ENCODE measurements at regions not wholly inside any gene's neighbourhood (a gene's known extent, or its start where the extent isn't known, plus 50 kb on each side); places are given as distances from the start of the nearest gene placed in this dataset.

GRCh38 chr4:20532871-20533870, 167.1 kb upstream of the PACRGL start:
- DNase-seq: no peak

- DNase-seq: no peak
Observed at GRCh38 chr4:20538905-20539304, 161.4 kb upstream of the PACRGL start.

DNA sequence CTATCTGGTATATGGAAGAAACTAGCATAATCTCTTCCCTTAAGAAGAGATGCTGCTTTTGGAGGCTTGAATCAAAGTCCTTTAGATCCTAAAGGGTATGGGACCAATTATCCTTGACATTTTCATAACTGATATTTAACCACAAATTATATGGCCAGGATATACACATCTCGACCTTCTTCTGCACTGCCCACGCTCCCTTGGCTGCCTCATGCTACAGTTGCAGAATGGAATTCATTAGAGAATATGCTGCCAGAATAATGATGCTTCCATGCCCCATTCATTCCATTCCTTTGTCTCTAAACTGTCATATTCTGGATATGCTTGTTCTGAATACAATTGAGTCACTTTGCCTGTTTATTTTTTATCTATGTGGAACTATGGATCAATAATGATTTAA, 157.1 kb upstream of the PACRGL start:
- no peak for DNase-seq

- DNase-seq: peak; percentile 33
Observed at GRCh38 chr4:20544645-20545044, 155.6 kb upstream of the PACRGL start.

DNA sequence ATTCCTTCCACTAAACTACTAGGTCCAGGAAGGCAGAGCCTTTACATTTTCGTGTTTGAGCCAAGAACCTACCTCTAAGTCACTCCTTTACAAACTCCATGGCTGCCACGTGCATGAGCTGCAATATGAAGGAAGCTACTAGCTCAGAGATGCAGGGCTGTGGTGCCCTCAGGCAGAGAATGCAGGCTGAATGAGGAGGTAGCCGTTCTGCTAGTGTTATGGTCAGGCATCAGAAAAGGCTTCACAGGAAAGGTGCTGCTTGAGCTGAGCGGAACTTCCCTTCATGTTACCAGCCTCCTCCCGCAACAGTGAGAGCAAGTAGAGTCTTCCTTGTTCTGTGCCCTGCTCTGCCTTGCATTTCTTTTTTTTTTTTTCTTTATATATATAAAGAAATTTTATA, 148.3 kb upstream of the PACRGL start:
- no peak for DNase-seq

DNA sequence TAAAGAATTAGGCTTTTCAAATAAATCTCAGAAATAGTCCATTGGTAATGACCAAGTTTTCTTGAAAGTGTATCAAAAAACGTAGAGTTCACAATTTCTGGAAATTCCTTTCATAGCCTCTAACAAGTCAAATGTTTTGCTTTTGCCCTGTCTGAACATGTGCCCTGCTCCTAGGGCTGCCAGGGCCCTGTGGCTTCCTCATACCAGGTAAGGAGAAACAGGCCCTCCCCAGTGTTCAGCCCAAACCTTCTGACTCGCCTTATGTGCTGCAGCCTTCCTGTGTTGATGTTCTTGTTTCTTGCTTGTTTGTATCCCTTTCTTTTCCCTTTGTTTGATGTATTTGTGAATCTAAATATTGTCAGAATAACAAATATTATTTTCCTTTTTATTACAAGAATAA, 146.1 kb upstream of the PACRGL start:
- DNase-seq: no peak

DNA sequence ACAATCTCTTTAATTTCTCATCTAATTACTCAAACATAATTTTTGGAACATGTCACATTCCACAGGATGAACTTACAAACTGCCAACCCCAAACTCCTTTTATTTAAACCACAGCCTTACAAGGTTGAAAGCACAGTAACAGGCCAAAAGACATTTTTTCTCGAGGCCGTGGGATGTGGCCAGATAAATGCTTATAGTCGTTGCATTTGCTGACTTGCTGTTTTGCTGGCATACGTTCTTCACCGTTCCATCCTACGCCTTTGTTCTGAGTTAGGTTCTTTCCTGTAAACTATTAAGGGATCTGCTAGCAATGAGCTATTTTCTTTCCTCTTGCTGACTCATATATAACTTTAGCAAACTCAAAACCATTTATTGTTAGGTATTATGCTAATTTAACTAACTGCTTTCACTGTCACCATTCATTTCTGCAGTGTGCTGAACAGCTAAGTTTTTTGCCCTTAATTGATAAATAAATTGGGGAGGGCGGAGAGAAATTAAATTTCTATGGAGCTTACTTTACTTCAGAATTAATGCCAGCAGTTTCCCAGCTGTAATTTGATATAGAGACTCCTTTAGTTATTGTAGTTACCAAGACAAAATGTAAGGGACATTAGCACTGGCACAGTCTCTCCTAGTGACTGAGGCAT, 135.1 kb upstream of the PACRGL start:
- no peak for DNase-seq

GRCh38 chr4:20570981-20571715, 129.1 kb upstream of the PACRGL start:
- DNase-seq: no peak

- no peak for DNase-seq
Observed at GRCh38 chr4:20572976-20573375, 127.3 kb upstream of the PACRGL start.

DNA sequence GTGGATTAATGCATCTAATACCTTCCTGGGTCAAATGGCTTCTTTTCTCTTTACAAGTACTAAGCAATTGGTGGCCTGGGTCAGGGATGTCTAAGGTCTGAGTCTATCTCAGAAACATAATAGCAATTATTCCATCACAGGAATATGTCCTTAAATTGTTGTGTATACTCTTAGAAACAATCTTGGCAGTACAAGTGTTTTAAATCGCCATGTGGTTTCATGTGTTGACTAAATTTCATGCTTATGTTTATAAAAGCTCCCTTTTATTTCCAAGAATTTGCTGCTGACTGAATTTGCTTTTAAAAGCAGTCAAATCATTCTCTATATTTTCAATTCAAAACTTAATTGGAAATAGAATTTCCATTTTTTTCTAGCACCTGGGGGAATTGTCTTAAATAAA, 125.3 kb upstream of the PACRGL start:
- DNase-seq: no peak

DNA sequence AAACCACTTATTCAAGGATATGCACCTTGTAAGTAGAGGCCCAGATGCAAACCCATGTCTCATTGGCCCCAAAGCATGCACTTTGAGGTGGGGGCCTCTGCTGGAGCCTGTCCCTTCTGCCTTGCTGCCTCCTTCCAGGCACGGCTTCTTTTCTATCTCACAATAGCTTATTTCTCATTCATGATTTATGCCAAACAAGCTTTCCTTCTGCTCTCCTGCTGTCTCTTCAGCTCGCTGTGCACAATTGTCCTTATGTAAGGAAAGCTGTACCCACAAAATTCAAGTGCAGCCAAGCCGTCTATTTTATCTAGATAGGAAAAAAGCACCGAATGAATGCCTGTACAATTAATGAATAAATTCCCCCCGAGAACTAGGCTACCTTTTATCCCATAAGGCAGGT, 124.8 kb upstream of the PACRGL start:
- no peak for DNase-seq

- DNase-seq: no peak
Observed at GRCh38 chr4:20576861-20577260, 123.4 kb upstream of the PACRGL start.

- DNase-seq: no peak
Observed at GRCh38 chr4:20577702-20578101, 122.6 kb upstream of the PACRGL start.

DNA sequence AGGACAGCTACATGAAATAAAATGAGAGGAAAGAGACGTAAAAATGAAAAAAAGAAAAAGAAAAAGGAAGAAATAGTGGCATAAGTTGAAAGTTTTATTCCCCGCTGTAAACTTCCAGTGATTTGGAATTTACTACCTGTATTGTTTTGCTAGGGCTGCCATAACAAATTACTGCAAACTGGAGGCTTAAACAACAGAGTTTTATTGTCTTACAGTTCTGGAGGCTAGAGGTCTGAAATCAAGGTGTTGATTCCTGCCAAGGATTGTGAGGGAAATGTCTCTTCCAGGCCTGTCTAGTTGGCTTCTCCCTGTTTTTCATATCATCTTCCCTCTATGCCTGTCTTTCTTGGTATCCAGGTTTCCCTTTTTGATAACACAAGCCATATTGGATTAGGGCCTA, 119.4 kb upstream of the PACRGL start:
- no peak for DNase-seq

DNA sequence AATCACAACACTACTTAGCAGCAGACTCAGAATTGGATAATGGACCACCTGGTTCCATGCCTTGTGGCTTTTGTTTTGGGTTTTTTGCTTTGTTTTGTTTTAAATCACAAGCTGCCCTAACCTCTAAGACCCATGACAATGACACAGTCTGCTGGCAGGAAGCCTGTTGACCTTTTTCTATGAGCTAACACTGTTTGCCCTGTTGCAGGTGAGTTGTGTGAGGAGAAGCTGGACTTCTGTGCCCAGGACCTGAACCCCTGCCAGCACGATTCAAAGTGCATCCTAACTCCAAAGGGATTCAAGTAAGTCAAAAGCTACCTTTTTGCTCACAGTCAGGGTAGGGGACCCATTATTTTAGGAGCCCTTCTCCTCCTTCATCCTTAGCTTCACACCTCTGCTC, 110.8 kb upstream of the PACRGL start:
- DNase-seq: no peak

DNA sequence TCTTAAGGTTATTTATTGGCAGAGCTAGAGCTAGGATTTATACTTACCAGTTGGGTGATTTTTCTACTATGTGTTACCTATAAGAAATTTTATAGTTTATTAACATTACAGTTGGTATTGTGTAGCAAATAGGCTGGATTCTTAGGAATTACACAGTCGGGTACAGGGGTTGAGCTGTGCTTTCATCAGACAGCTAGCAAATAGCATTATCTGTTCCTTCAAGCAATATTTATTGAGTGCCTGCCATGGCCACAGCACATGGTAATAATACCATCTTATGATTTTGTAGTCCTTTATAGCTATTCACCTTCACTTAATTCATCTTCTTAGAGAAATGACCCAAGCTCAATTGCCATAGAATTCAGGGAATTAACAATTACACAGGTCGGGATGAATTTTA, 109.4 kb upstream of the PACRGL start:
- no peak for DNase-seq

- DNase-seq: no peak
Observed at GRCh38 chr4:20591571-20591970, 108.7 kb upstream of the PACRGL start.

GRCh38 chr4:20592013-20592412, 108.2 kb upstream of the PACRGL start:
- DNase-seq: no peak

DNA sequence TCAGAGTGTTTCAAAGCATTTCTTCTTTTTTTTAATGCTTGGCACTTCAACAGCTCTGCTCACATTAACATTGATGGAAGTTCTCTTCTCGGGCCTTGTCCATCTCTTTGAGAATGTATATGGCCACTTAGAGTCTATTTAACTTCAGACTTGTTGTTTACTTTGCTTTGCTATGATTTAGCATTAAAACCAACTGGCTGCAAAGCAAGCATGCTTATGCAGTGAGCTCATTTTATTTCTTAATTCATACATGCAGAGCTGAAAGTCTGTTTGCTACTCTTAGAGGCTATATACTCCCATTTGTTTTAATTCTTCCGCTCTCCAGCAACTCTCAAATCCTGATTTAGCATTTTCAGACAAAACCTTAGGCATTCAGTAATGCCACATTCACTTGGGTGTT, 107.6 kb upstream of the PACRGL start:
- DNase-seq: no peak

DNA sequence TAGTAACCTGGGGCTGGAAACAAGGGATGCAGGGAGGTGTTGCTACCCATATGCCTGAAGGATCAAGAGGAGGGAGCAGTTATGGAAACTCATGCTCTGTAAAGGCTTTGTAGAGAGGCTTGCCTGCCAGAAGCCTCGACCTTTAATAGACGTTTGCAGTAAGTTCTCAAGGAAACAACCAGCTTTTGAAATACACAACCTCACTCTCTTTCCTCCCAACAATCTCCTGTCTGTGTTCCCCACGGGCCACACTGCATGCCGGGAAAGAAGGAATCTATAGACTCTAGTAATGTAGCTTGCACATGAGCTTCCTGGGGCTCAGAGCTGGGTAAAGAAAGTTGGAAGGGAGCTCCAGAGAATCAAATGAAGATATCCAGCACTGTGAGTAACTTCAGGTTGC, 101.6 kb upstream of the PACRGL start:
- no peak for DNase-seq

GRCh38 chr4:20603671-20604313, 96.5 kb upstream of the PACRGL start:
- DNase-seq: no peak

DNA sequence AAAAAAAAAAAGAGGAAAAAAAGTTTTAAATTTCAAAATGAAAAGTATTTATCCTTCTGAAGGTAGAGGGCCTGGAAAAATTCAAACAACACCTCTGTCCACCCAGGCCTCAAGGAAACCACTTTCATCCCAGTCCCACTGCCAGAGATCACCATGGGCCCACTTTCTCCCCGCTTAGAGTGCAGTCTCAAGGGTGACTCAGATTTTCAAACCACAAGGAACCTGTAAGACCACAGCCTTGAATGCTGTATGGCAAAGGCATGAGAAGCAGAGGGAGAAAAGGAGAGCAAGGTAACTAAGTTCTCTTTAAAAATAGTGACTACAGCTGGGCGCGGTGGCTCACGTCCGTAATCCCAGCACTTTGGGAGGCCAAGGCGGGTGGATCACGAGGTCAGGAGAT, 87.9 kb upstream of the PACRGL start:
- DNase-seq: no peak

DNA sequence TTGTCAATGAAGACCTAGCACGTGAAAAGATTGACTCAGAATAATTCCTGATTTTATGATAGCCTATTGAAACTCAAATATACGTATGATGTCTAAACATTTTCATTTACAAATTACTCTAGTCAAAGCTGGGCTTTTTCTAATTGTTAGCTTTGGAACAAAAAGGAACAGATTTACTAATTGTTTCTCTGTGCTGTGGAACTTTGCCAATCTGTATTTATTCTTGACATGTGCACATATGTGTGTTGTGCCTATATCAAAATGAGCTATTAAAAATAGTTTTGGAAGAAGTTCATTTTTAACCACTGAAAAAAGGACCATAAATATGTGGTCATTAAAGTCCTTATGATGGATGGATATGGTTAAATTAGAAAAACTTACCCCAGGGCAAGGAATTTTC, 85.4 kb upstream of the PACRGL start:
- no peak for DNase-seq
